H9 (cell line): ENCODE measurements at regions not wholly inside any gene's neighbourhood (a gene's known extent, or its start where the extent isn't known, plus 50 kb on each side); places are given as distances from the start of the nearest gene placed in this dataset.

ENCODE experiments used
- DNase-seq: peaks from one replicate; pipeline ENCODE4 v3.0.0-alpha.2; 2017
- H2AFZ ChIP-seq: one replicate; pipeline ENCODE4 v1.6.1; 2013; ENCODE audit warnings: mild to moderate bottlenecking, low read length, control low read depth, moderate library complexity
- H2AK5ac ChIP-seq: 2 replicates; pipeline ENCODE4 v1.6.1; 2013; ENCODE audit warnings: low read length, control low read depth, mixed read lengths; ENCODE audit not compliant: insufficient read length
- H2BK120ac ChIP-seq: one replicate; pipeline ENCODE4 v1.6.1; 2013; ENCODE audit warnings: low read depth, mild to moderate bottlenecking, low read length, control low read depth, inconsistent platforms; ENCODE audit not compliant: poor library complexity, severe bottlenecking
- H2BK12ac ChIP-seq: 2 replicates; pipeline ENCODE4 v1.6.1; 2013; ENCODE audit warnings: low read length, control low read depth, mixed read lengths, low read depth; ENCODE audit not compliant: insufficient read length
- H2BK15ac ChIP-seq: 2 replicates; pipeline ENCODE4 v1.6.1; 2013; ENCODE audit warnings: low read depth, low read length, control low read depth
- H2BK20ac ChIP-seq: one replicate; pipeline ENCODE4 v1.6.1; 2013; ENCODE audit warnings: low read depth, mild to moderate bottlenecking, low read length, control low read depth, inconsistent platforms; ENCODE audit not compliant: poor library complexity, severe bottlenecking
- H2BK5ac ChIP-seq: 2 replicates; pipeline ENCODE4 v1.6.1; 2013; ENCODE audit warnings: low read length, control low read depth, mixed read lengths; ENCODE audit not compliant: insufficient read length
- H3K14ac ChIP-seq: 2 replicates; pipeline ENCODE4 v1.6.1; 2013; ENCODE audit warnings: low read length, control low read depth; ENCODE audit not compliant: insufficient read depth
- H3K18ac ChIP-seq: 2 replicates; pipeline ENCODE4 v1.6.1; 2013; ENCODE audit warnings: low read depth, mild to moderate bottlenecking, mixed read lengths, low read length, control low read depth; ENCODE audit not compliant: insufficient read length
- H3K23ac ChIP-seq: 2 replicates; pipeline ENCODE4 v1.6.1; 2013; ENCODE audit warnings: low read length, control low read depth, mixed read lengths, low read depth; ENCODE audit not compliant: insufficient read length
- H3K23me2 ChIP-seq: 2 replicates; pipeline ENCODE4 v1.6.1; 2013; ENCODE audit warnings: low read depth, mild to moderate bottlenecking, mixed read lengths, low read length, control low read depth; ENCODE audit not compliant: insufficient read length, poor library complexity, severe bottlenecking
- H3K27ac ChIP-seq: 2 replicates; pipeline ENCODE4 v1.5.1; 2013; ENCODE audit warnings: low read length, control low read depth, mixed read lengths, low read depth; ENCODE audit not compliant: insufficient read length
- H3K27me3 ChIP-seq: 2 replicates; pipeline ENCODE4 v1.6.1; 2013; ENCODE audit warnings: low read length, control low read depth, inconsistent platforms; ENCODE audit not compliant: insufficient read depth
- H3K4ac ChIP-seq: 2 replicates; pipeline ENCODE4 v1.6.1; 2013; ENCODE audit warnings: low read depth, mild to moderate bottlenecking, control low read depth, inconsistent platforms, low read length, moderate library complexity
- H3K4me1 ChIP-seq: 2 replicates; pipeline ENCODE4 v1.6.1; 2013; ENCODE audit warnings: low read length, control low read depth, inconsistent platforms; ENCODE audit not compliant: insufficient read depth
- H3K4me2 ChIP-seq: 2 replicates; pipeline ENCODE4 v1.6.1; 2013; ENCODE audit warnings: low read length, control low read depth, mixed read lengths; ENCODE audit not compliant: insufficient read length, insufficient read depth
- H3K56ac ChIP-seq: 2 replicates; pipeline ENCODE4 v1.6.1; 2013; ENCODE audit warnings: low read depth, mild to moderate bottlenecking, mixed read lengths, low read length, control low read depth; ENCODE audit not compliant: insufficient read length
- H3K79me1 ChIP-seq: 2 replicates; pipeline ENCODE4 v1.6.1; 2013; ENCODE audit warnings: low read depth, mild to moderate bottlenecking, moderate library complexity, low read length, control low read depth, inconsistent platforms; ENCODE audit not compliant: insufficient read depth, poor library complexity, severe bottlenecking
- H3K79me2 ChIP-seq: 2 replicates; pipeline ENCODE4 v1.6.1; 2013; ENCODE audit warnings: low read length, control low read depth, inconsistent platforms; ENCODE audit not compliant: insufficient read depth
- H3K9ac ChIP-seq: 2 replicates; pipeline ENCODE4 v1.6.1; 2013; ENCODE audit warnings: low read length, control low read depth, mixed read lengths; ENCODE audit not compliant: insufficient read length; ENCODE audit errors: extremely low read depth
- H3K9me3 ChIP-seq: one replicate; pipeline ENCODE4 v1.6.1; 2013; ENCODE audit warnings: low read depth, low read length, inconsistent platforms; ENCODE audit not compliant: control insufficient read depth
- H3T11ph ChIP-seq: one replicate; pipeline ENCODE4 v1.6.1; 2013; ENCODE audit warnings: mild to moderate bottlenecking, low read length, control low read depth, inconsistent platforms
- H4K20me1 ChIP-seq: one replicate; pipeline ENCODE4 v1.6.1; 2013; ENCODE audit not compliant: control insufficient read depth, insufficient read length, insufficient read depth
- H4K5ac ChIP-seq: 2 replicates; pipeline ENCODE4 v1.6.1; 2013; ENCODE audit warnings: low read depth, mild to moderate bottlenecking, mixed read lengths, low read length, control low read depth; ENCODE audit not compliant: insufficient read length
- H4K8ac ChIP-seq: replicated peaks from 2 replicates; pipeline ENCODE4 v1.6.1; 2013; ENCODE audit warnings: low read length, control low read depth, mixed read lengths, low read depth; ENCODE audit not compliant: insufficient read length
- H4K91ac ChIP-seq: 2 replicates; pipeline ENCODE4 v1.6.1; 2013; ENCODE audit warnings: low read depth, mild to moderate bottlenecking, moderate library complexity, mixed read lengths, low read length, control low read depth; ENCODE audit not compliant: insufficient read length
- H3K27ac Mint-ChIP-seq, 3 experiments: 2 replicates in 2 of 3; 3 replicates in 1 of 3; pipeline ENCODE4 v1.8.0; 2020 to 2021; ENCODE audit warnings: mixed read lengths in 3 of 3, mild to moderate bottlenecking in 1 of 3, moderate library complexity in 1 of 3
- H3K27me3 Mint-ChIP-seq: 2 replicates; pipeline ENCODE4 v1.8.0; 2021; ENCODE audit warnings: low read depth, mild to moderate bottlenecking, moderate library complexity, mixed read lengths
- H3K36me3 Mint-ChIP-seq, 3 experiments: 2 replicates in 2 of 3; 3 replicates in 1 of 3; pipeline ENCODE4 v1.8.0; 2020 to 2021; ENCODE audit warnings: low read depth in 3 of 3, mixed read lengths in 3 of 3; ENCODE audit not compliant: insufficient read depth in 1 of 3
- H3K4me1 Mint-ChIP-seq, 2 experiments: 2 replicates each; pipeline ENCODE4 v1.8.0; 2020; ENCODE audit warnings: mixed read lengths in 2 of 2
- H3K4me3 Mint-ChIP-seq, 2 experiments: 2 replicates in 1 of 2; 3 replicates in 1 of 2; pipeline ENCODE4 v1.8.0; 2020 to 2021; ENCODE audit warnings: mild to moderate bottlenecking in 2 of 2, mixed read lengths in 2 of 2, moderate library complexity in 1 of 2
- H3K9me3 Mint-ChIP-seq, 2 experiments: 2 replicates in 1 of 2; 3 replicates in 1 of 2; pipeline ENCODE4 v1.8.0; 2020; ENCODE audit warnings: mild to moderate bottlenecking in 2 of 2, mixed read lengths in 2 of 2, moderate library complexity in 1 of 2
- CTCF ChIP-seq: fragments of 200-600 bp; sonication (generic); conservative IDR thresholded peaks from 3 replicates; pipeline ENCODE4 v1.8.0; 2021; ENCODE audit warnings: antibody characterized with exemption, mild to moderate bottlenecking
- WGBS: extraction: QIAGEN DNeasy Blood & Tissue Kit; methylation state at CpG from one replicate; pipeline ENCODE4 v1.1.7; 2013; ENCODE audit warnings: missing lambda C conversion rate, low lambda C conversion rate, mixed read lengths; ENCODE audit not compliant: insufficient read length; ENCODE audit errors: extremely low coverage; 5-methylcytosine and 5-hydroxymethylcytosine counted together

DNA sequence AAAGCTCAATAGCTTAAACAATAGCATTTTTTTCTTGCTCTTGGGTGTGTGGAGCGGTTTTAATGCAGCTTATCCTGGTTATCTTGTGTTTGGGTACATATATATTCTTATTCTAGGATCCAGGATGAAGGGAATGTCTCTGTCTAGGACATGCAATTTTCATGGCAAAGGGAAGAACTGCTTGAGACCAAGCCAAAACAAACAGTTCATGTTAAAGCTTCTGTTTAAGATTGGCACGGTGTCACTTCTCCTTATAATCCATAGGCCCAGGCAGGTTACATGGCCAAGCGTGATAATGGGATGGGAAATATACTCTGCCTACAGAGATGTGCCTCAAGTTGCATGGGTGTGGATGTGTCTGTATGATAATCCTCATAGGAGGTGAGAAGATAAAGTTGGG lies 177.1 kb upstream of the PGR start:
- no peak overlapping the region for H4K8ac ChIP-seq
- H3K27me3 ChIP-seq: no peaks in the 10 kb centered on the region
- no peaks in the 10 kb centered on the region for H3K4me1 ChIP-seq
- Mint-ChIP-seq H3K27ac (no peak overlapping the region), H3K36me3 (no peaks in the 10 kb centered on the region), H3K4me3 (no peak overlapping the region), H3K4me1 (no peaks in the 10 kb centered on the region), H3K27me3 (no peaks in the 10 kb centered on the region; the same call in 1 of the 2 replicates), H3K9me3 (no peaks in the 10 kb centered on the region; a peak in 1 of 5 replicates)
- no peak overlapping the region for H3T11ph ChIP-seq
- no peak overlapping the region for H3K14ac ChIP-seq
- no peak overlapping the region for H4K91ac ChIP-seq
- no CpG with 5 or more reads among the region's 3 CpGs for WGBS
- H2BK5ac ChIP-seq: no peak overlapping the region
- no peak overlapping the region for H4K5ac ChIP-seq
- H3K23me2 ChIP-seq: no peaks in the 10 kb centered on the region
- no peak overlapping the region for H2BK20ac ChIP-seq
- no peaks in the 10 kb centered on the region for H3K79me1 ChIP-seq
- no peak overlapping the region for H2BK12ac ChIP-seq
- no peak overlapping the region for H3K23ac ChIP-seq
- no peak overlapping the region for H2AK5ac ChIP-seq
- no peak overlapping the region for H3K18ac ChIP-seq
- H3K9me3 ChIP-seq: no peaks in the 10 kb centered on the region
- H3K9ac ChIP-seq: no peak overlapping the region
- no peak overlapping the region for H3K56ac ChIP-seq
- no peak overlapping the region for H3K4me2 ChIP-seq
- H2BK15ac ChIP-seq: no peak overlapping the region
- H4K20me1 ChIP-seq: no peaks in the 10 kb centered on the region
- no peak for TF ChIP-seq CTCF
- H3K27ac ChIP-seq: no peak overlapping the region
- no peaks in the 10 kb centered on the region for H3K79me2 ChIP-seq
- no peak overlapping the region for H2BK120ac ChIP-seq
- H2AFZ ChIP-seq: no peak overlapping the region
- no peak for DNase-seq
- H3K4ac ChIP-seq: no peak overlapping the region
